SU-DHL-6 (cell line): ENCODE measurements at regions not wholly inside any gene's neighbourhood (a gene's known extent, or its start where the extent isn't known, plus 50 kb on each side); places are given as distances from the start of the nearest gene placed in this dataset.

Experiments
- H2AFZ ChIP-seq: fragments of 200-600 bp; sonication (generic); 2 replicates; pipeline ENCODE4 v1.6.1; 2014; ENCODE audit warnings: low read depth, mild to moderate bottlenecking, moderate library complexity, mixed read lengths, antibody characterized with exemption, low read length; ENCODE audit not compliant: severe bottlenecking
- H3F3A ChIP-seq: fragments of 200-600 bp; shearing (Covaris generic); 2 replicates; pipeline ENCODE4 v1.6.0; 2016; ENCODE audit warnings: antibody characterized with exemption, mild to moderate bottlenecking; ENCODE audit not compliant: insufficient read depth
- H3K27ac ChIP-seq: fragments of 200-600 bp; sonication (generic); 2 replicates; pipeline ENCODE4 v1.5.1; 2016; ENCODE audit warnings: low read depth, mild to moderate bottlenecking, low read length, moderate library complexity, mixed read lengths
- H3K27me3 ChIP-seq: fragments of 200-600 bp; sonication (generic), shearing (Covaris generic); 2 replicates; pipeline ENCODE4 v1.6.0; 2014; ENCODE audit warnings: mild to moderate bottlenecking, low read length
- H3K36me3 ChIP-seq: fragments of 200-600 bp; sonication (generic); 2 replicates; pipeline ENCODE4 v1.6.1; 2014; ENCODE audit warnings: mild to moderate bottlenecking, low read length, mixed read lengths
- H3K4me2 ChIP-seq: fragments of 300-600, 200-600 bp; shearing (Covaris generic), sonication (generic); 2 replicates; pipeline ENCODE4 v1.6.0; 2014; ENCODE audit warnings: low read length, low read depth, mild to moderate bottlenecking; ENCODE audit not compliant: poor library complexity, severe bottlenecking
- H3K4me3 ChIP-seq: fragments of 200-600 bp; sonication (generic); 2 replicates; pipeline ENCODE4 v1.5.1; 2014; ENCODE audit warnings: antibody characterized with exemption, low read length, mild to moderate bottlenecking, mixed read lengths; ENCODE audit not compliant: insufficient read depth, poor library complexity, severe bottlenecking
- H3K79me2 ChIP-seq: fragments of 200-600 bp; sonication (generic); 2 replicates; pipeline ENCODE4 v1.6.1; 2014; ENCODE audit warnings: mild to moderate bottlenecking, low read length, moderate library complexity; ENCODE audit not compliant: insufficient read depth
- H3K9ac ChIP-seq: fragments of 200-600 bp; sonication (generic); 2 replicates; pipeline ENCODE4 v1.7.0; 2014; ENCODE audit warnings: mild to moderate bottlenecking, low read length
- H3K9me2 ChIP-seq: fragments of 200-600 bp; sonication (generic); replicated peaks from 2 replicates; pipeline ENCODE4 v1.6.1; 2014; ENCODE audit warnings: low read length; ENCODE audit not compliant: insufficient read depth
- H3K9me3 ChIP-seq: fragments of 200-600 bp; sonication (generic); 2 replicates; pipeline ENCODE4 v1.6.1; 2014; ENCODE audit warnings: low read length, mixed read lengths; ENCODE audit not compliant: insufficient read depth
- H4K20me1 ChIP-seq: fragments of 200-600 bp; sonication (generic); 2 replicates; pipeline ENCODE4 v1.6.1; 2014; ENCODE audit warnings: low read depth, mild to moderate bottlenecking, antibody characterized with exemption, low read length, moderate library complexity, mixed read lengths
- CTCF ChIP-seq: fragments of 200-600 bp; sonication (generic); IDR thresholded peaks from one replicate; pipeline ENCODE4 v1.5.1; 2017; ENCODE audit warnings: antibody characterized with exemption, mild to moderate bottlenecking, low read length, moderate library complexity; ENCODE audit not compliant: insufficient read depth, poor library complexity, severe bottlenecking
- EZH2phosphoT487 ChIP-seq: fragments of 200-600 bp; sonication (generic), shearing (Covaris generic); conservative IDR thresholded peaks from 2 replicates; pipeline ENCODE4 v1.6.1; 2018; ENCODE audit warnings: mild to moderate bottlenecking, antibody characterized with exemption, low read length, moderate library complexity, mixed read lengths

GRCh38 chr4:141388481-141388880 lies 167.8 kb downstream of the ZNF330 start:
- Histone ChIP-seq H3K9ac (no peak overlapping the region), H3K79me2 (no peaks in the 10 kb centered on the region), H3K9me3 (no peaks in the 10 kb centered on the region), H4K20me1 (no peaks in the 10 kb centered on the region), H3K9me2 (no peaks in the 10 kb centered on the region), H3K27ac (no peak overlapping the region), H3K36me3 (no peaks in the 10 kb centered on the region), H2AFZ (no peak overlapping the region), H3K27me3 (no peaks in the 10 kb centered on the region), H3K4me3 (no peak overlapping the region), H3F3A (no peaks in the 10 kb centered on the region), H3K4me2 (no peak overlapping the region)
- TF ChIP-seq EZH2phosphoT487 (no peak), CTCF (no peak)

- H2AFZ ChIP-seq: no peak overlapping the region
- H3K4me3 ChIP-seq: no peak overlapping the region
- H3K9me2 ChIP-seq: no peaks in the 10 kb centered on the region
- H3K9me3 ChIP-seq: no peaks in the 10 kb centered on the region
- no peaks in the 10 kb centered on the region for H3K36me3 ChIP-seq
- H3K4me2 ChIP-seq: no peak overlapping the region
- H3K27me3 ChIP-seq: no peaks in the 10 kb centered on the region
- H3K79me2 ChIP-seq: no peaks in the 10 kb centered on the region
- TF ChIP-seq EZH2phosphoT487 (no peak), CTCF (no peak)
- no peak overlapping the region for H3K27ac ChIP-seq
- no peaks in the 10 kb centered on the region for H3F3A ChIP-seq
- no peak overlapping the region for H3K9ac ChIP-seq
- H4K20me1 ChIP-seq: no peaks in the 10 kb centered on the region
Observed at GRCh38 chr4:141389649-141390048, 169.0 kb downstream of the ZNF330 start.

GRCh38 chr4:141390571-141390970 lies 169.9 kb downstream of the ZNF330 start:
- Histone ChIP-seq H3F3A (no peaks in the 10 kb centered on the region), H3K27me3 (no peaks in the 10 kb centered on the region), H3K9me2 (no peaks in the 10 kb centered on the region), H3K36me3 (no peaks in the 10 kb centered on the region), H3K79me2 (no peaks in the 10 kb centered on the region), H3K9ac (no peak overlapping the region), H2AFZ (no peak overlapping the region), H3K27ac (no peak overlapping the region), H4K20me1 (no peaks in the 10 kb centered on the region), H3K4me3 (no peak overlapping the region), H3K9me3 (no peaks in the 10 kb centered on the region), H3K4me2 (no peak overlapping the region)
- TF ChIP-seq CTCF (no peak), EZH2phosphoT487 (no peak)
